ENCODE measurements at regions not wholly inside any gene's neighbourhood (a gene's known extent, or its start where the extent isn't known, plus 50 kb on each side); places are given as distances from the start of the nearest gene placed in this dataset.

- Histone ChIP-seq H3K27me3 (no peaks in the 10 kb centered on the region), H3K4me3 (no peak overlapping the region), H3K36me3 (no peaks in the 10 kb centered on the region), H3K9me3 (no peaks in the 10 kb centered on the region), H3K27ac (no peak overlapping the region), H3K4me1 (no peaks in the 10 kb centered on the region)
- no peak for DNase-seq
- TF ChIP-seq, protein P1, sequence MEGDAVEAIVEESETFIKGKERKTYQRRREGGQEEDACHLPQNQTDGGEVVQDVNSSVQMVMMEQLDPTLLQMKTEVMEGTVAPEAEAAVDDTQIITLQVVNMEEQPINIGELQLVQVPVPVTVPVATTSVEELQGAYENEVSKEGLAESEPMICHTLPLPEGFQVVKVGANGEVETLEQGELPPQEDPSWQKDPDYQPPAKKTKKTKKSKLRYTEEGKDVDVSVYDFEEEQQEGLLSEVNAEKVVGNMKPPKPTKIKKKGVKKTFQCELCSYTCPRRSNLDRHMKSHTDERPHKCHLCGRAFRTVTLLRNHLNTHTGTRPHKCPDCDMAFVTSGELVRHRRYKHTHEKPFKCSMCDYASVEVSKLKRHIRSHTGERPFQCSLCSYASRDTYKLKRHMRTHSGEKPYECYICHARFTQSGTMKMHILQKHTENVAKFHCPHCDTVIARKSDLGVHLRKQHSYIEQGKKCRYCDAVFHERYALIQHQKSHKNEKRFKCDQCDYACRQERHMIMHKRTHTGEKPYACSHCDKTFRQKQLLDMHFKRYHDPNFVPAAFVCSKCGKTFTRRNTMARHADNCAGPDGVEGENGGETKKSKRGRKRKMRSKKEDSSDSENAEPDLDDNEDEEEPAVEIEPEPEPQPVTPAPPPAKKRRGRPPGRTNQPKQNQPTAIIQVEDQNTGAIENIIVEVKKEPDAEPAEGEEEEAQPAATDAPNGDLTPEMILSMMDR (IDR thresholded peaks at IDR 0.05): no peak
- no peak for TF ChIP-seq POLR2A (IDR thresholded peaks at IDR 0.05)
These were observed 754.0 kb downstream of the DIAPH3 start for GRCh38 chr13:59409634-59410200.

DNA sequence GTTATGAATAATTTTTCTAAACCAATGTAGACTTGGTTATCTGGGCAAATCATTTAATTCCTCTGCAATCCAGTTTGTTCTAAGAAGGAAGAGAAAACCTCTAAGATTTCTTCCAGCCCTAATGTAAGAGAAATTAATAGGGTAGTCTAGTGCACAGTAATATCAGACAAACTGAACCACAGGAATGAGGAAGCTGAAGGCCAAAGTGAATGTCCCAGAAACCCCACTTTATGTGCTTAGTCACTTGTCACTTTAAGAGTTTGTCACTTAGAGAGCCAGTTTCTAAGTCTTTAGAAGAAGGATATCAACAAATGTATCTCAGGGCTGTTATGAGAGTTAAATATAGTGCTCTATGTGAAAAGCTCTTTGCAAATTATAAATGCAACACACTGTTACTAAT is 750.6 kb downstream of the DIAPH3 start:
- no peaks in the 10 kb centered on the region for H3K27me3 ChIP-seq
- no peak overlapping the region for H3K27ac ChIP-seq
- H3K4me3 ChIP-seq: no peak overlapping the region
- no peaks in the 10 kb centered on the region for H3K9me3 ChIP-seq
- no peaks in the 10 kb centered on the region for H3K36me3 ChIP-seq
- no peak for DNase-seq
- TF ChIP-seq, protein P1 (IDR thresholded peaks at IDR 0.05): no peak
- no peak for TF ChIP-seq POLR2A (IDR thresholded peaks at IDR 0.05)
- H3K4me1 ChIP-seq: no peaks in the 10 kb centered on the region

DNA sequence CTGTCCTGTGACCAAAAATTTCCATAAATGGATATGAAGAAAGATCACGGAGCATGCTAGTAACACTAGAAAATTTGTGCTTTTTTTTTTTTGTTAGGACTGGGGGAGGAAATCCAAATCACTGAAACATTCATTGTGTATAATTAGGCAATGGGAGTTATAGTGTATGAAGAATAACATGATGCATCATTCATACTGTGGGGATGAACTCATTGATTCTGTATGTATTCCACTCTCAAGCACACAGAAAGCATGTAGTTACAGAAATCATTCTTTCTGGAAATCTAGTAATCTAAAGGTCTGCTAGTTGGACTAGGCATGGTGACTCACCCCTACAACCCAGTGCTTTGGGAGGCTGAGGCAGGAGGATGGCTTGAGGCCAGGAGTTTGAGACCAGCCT is 749.7 kb downstream of the DIAPH3 start:
- Histone ChIP-seq H3K36me3 (no peaks in the 10 kb centered on the region), H3K4me1 (no peaks in the 10 kb centered on the region), H3K27me3 (no peaks in the 10 kb centered on the region), H3K9me3 (no peaks in the 10 kb centered on the region), H3K4me3 (no peak overlapping the region), H3K27ac (no peak overlapping the region)
- TF ChIP-seq, protein P1 (IDR thresholded peaks at IDR 0.05): no peak
- no peak for TF ChIP-seq POLR2A (IDR thresholded peaks at IDR 0.05)
- DNase-seq: no peak

DNA sequence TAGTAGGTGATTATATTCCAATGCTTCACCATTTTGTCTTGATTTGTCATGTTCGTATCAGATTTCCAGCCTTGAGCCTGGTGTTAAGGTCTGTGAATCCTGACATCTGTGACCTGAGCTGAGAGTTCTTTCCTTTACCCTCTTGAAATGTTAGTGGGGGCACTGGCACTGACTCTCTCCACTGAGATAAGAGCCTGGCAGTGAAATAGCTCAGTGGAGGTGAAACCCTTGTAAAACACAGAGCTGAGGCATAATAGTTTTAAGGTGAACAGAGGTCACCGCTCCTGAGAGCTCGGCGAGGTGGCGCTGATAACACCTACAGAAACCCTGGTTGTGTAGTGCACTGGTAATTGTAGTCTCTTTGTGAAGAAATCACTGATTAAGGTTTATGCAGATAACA is 748.2 kb downstream of the DIAPH3 start:
- Histone ChIP-seq H3K4me1 (no peaks in the 10 kb centered on the region), H3K9me3 (no peaks in the 10 kb centered on the region), H3K27ac (no peak overlapping the region), H3K36me3 (no peaks in the 10 kb centered on the region), H3K27me3 (no peaks in the 10 kb centered on the region), H3K4me3 (no peak overlapping the region)
- no peak for DNase-seq
- no peak for TF ChIP-seq POLR2A (IDR thresholded peaks at IDR 0.05)
- TF ChIP-seq, protein P1 (IDR thresholded peaks at IDR 0.05): no peak

GRCh38 chr13:59416561-59416960 is 747.2 kb downstream of the DIAPH3 start:
- H3K9me3 ChIP-seq: no peaks in the 10 kb centered on the region
- no peaks in the 10 kb centered on the region for H3K36me3 ChIP-seq
- no peak for TF ChIP-seq POLR2A (IDR thresholded peaks at IDR 0.05)
- TF ChIP-seq, protein P1 (IDR thresholded peaks at IDR 0.05): no peak
- no peaks in the 10 kb centered on the region for H3K27me3 ChIP-seq
- H3K27ac ChIP-seq: no peak overlapping the region
- H3K4me1 ChIP-seq: no peaks in the 10 kb centered on the region
- H3K4me3 ChIP-seq: no peak overlapping the region
- DNase-seq: no peak

DNA sequence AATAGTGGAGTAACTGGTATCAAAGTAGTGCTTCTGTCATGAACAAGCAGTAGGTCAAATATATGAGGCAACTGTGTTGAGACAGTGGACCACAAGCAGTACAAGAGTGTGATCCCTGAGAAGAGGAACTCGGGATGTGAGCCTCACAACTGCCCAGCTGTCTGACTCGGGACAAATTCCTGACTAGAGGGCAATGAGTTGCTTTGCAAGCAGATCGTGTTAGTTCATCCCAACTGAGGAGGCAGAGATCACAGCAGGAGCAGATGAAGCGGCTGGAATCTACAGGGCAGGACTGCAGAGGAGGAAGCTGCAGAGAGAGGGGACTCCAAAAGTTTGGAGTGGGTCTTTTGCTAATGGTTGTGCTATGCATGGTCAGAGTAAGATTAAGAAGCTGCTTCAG is 741.1 kb downstream of the DIAPH3 start:
- TF ChIP-seq, protein P1 (IDR thresholded peaks at IDR 0.05): no peak
- no peak for TF ChIP-seq POLR2A (IDR thresholded peaks at IDR 0.05)
- no peaks in the 10 kb centered on the region for H3K36me3 ChIP-seq
- H3K27ac ChIP-seq: no peak overlapping the region
- no peaks in the 10 kb centered on the region for H3K27me3 ChIP-seq
- H3K4me1 ChIP-seq: no peaks in the 10 kb centered on the region
- H3K4me3 ChIP-seq: no peak overlapping the region
- H3K9me3 ChIP-seq: no peaks in the 10 kb centered on the region
- no peak for DNase-seq

Measured in Peyer's patch (tissue), 4 donors.